ENCODE measurements at regions not wholly inside any gene's neighbourhood (a gene's known extent, or its start where the extent isn't known, plus 50 kb on each side); places are given as distances from the start of the nearest gene placed in this dataset.

- Histone ChIP-seq H3K79me2 (ENCODE audit: insufficient read depth, low read length) (no peaks in the 10 kb centered on the region), H2AFZ (ENCODE audit: low read depth, low read length, poor library complexity, severe bottlenecking) (no peak overlapping the region), H3K4me2 (ENCODE audit: low read length) (no peak overlapping the region), H3K27me3 (ENCODE audit: insufficient read depth, low read length) (no peaks in the 10 kb centered on the region), H3K9me3 (ENCODE audit: control insufficient read depth in 1 of 2, insufficient read depth in 1 of 2, low read depth in 1 of 2, low read length in 2 of 2) (no peaks in the 10 kb centered on the region), H4K20me1 (ENCODE audit: insufficient read depth) (no peaks in the 10 kb centered on the region), H3K27ac (ENCODE audit: low read depth, low read length) (no peak overlapping the region), H3K9me2 (ENCODE audit: insufficient read depth) (0 out of 2 replicates have a peak, but pooled peaks cover 3% of the 10 kb centered on the region), H3K4me1 (ENCODE audit: control insufficient read depth in 1 of 2, insufficient read depth in 2 of 2, low read length in 2 of 2) (no peaks in the 10 kb centered on the region), H3K4me3 (replicated peaks in 1 of 2; ENCODE audit: low read depth in 1 of 2, low read length in 2 of 2) (no peak overlapping the region), H3K36me3 (ENCODE audit: control insufficient read depth in 1 of 2, insufficient read depth in 2 of 2, low read length in 2 of 2) (no peaks in the 10 kb centered on the region), H3K9ac (ENCODE audit: low read length) (no peak overlapping the region)
- ChIA-PET POLR2A (no interaction called here), CTCF (no interaction called here), RAD21 (ENCODE audit: low non-redundant PET in 1 of 2, low total read pairs in 2 of 2, uncharacterized antibody in 2 of 2, unreplicated experiment in 2 of 2) (no interaction called here)
- no peak for ATAC-seq
- intact Hi-C loops (cut with micrococcal nuclease), result no loop called here
- no TSS peak for BruUV-seq (replicated peaks)
- DNase-seq (ENCODE audit: low read depth, low spot score), result no peak
- no peak for TF ChIP-seq CEBPB (IDR thresholded peaks at IDR 0.05; ENCODE audit: low read depth)
- no peak for TF ChIP-seq POLR2A (IDR thresholded peaks at IDR 0.05; ENCODE audit: borderline replicate concordance, extremely low read depth, insufficient read depth, insufficient read length)
- no peak for TF ChIP-seq JUND (IDR thresholded peaks at IDR 0.05)
Observed at GRCh38 chr2:147374423-147374811, 470.4 kb upstream of the ACVR2A start.

- no peak overlapping the region for H3K27ac ChIP-seq (ENCODE audit: low read depth, low read length)
- H2AFZ ChIP-seq (ENCODE audit: low read depth, low read length, poor library complexity, severe bottlenecking), result no peak overlapping the region
- no TSS peak for BruUV-seq (replicated peaks)
- no peak for DNase-seq (ENCODE audit: low read depth, low spot score)
- H4K20me1 ChIP-seq (ENCODE audit: insufficient read depth), result no peaks in the 10 kb centered on the region
- H3K9ac ChIP-seq (ENCODE audit: low read length), result no peak overlapping the region
- no peak overlapping the region for H3K4me2 ChIP-seq (ENCODE audit: low read length)
- POLR2A ChIA-PET, result no interaction called here
- no peak for ATAC-seq
- intact Hi-C loops (cut with micrococcal nuclease), result no loop called here
- no peaks in the 10 kb centered on the region for H3K4me1 ChIP-seq (ENCODE audit: control insufficient read depth in 1 of 2, insufficient read depth in 2 of 2, low read length in 2 of 2)
- no peaks in the 10 kb centered on the region for H3K27me3 ChIP-seq (ENCODE audit: insufficient read depth, low read length)
- CTCF ChIA-PET, result no interaction called here
- no peaks in the 10 kb centered on the region for H3K36me3 ChIP-seq (ENCODE audit: control insufficient read depth in 1 of 2, insufficient read depth in 2 of 2, low read length in 2 of 2)
- H3K79me2 ChIP-seq (ENCODE audit: insufficient read depth, low read length), result no peaks in the 10 kb centered on the region
- H3K4me3 ChIP-seq (replicated peaks in 1 of 2; ENCODE audit: low read depth in 1 of 2, low read length in 2 of 2), result no peak overlapping the region
- 0 out of 2 replicates have a peak, but pooled peaks cover 3% of the 10 kb centered on the region for H3K9me2 ChIP-seq (ENCODE audit: insufficient read depth)
- no peaks in the 10 kb centered on the region for H3K9me3 ChIP-seq (ENCODE audit: control insufficient read depth in 1 of 2, insufficient read depth in 1 of 2, low read depth in 1 of 2, low read length in 2 of 2)
- no peak for TF ChIP-seq CBX3 (IDR thresholded peaks at IDR 0.05; ENCODE audit: low read depth)
- TF ChIP-seq RAD21 (IDR thresholded peaks at IDR 0.05; ENCODE audit: low read depth), result no peak
- no peak for TF ChIP-seq SRF (IDR thresholded peaks at IDR 0.05; ENCODE audit: low read depth)
- TF ChIP-seq YY1 (IDR thresholded peaks at IDR 0.05; ENCODE audit: extremely low read depth, insufficient replicate concordance, low read depth, low read length), result no peak
- TF ChIP-seq JUND (IDR thresholded peaks at IDR 0.05), result no peak
- no peak for TF ChIP-seq ZFX (IDR thresholded peaks at IDR 0.05)
- TF ChIP-seq CEBPB (IDR thresholded peaks at IDR 0.05; ENCODE audit: low read depth), result no peak
- no peak for TF ChIP-seq ZNF274 (IDR thresholded peaks at IDR 0.05; ENCODE audit: low read depth, low read length)
- TF ChIP-seq POLR2A (IDR thresholded peaks at IDR 0.05; ENCODE audit: borderline replicate concordance, extremely low read depth, insufficient read depth, insufficient read length), result no peak
- no peak for TF ChIP-seq POLR2AphosphoS5 (IDR thresholded peaks at IDR 0.05; ENCODE audit: low read depth, low read length)
- no peak for TF ChIP-seq REST (IDR thresholded peaks at IDR 0.05; ENCODE audit: low read depth)
- no peak for TF ChIP-seq TCF7L2 (IDR thresholded peaks at IDR 0.05; ENCODE audit: borderline replicate concordance, extremely low read depth, insufficient read depth, insufficient read length)
- TF ChIP-seq CTCF (IDR thresholded peaks at IDR 0.05 in 2 of 3, conservative IDR thresholded peaks at IDR 0.05 in 1 of 3; ENCODE audit: borderline replicate concordance in 1 of 3, insufficient read depth in 1 of 3, low read depth in 2 of 3, low read length in 2 of 3), result no peak
- no peak for TF ChIP-seq EGR1 (IDR thresholded peaks at IDR 0.05; ENCODE audit: low read depth)
- RAD21 ChIA-PET (ENCODE audit: low non-redundant PET in 1 of 2, low total read pairs in 2 of 2, uncharacterized antibody in 2 of 2, unreplicated experiment in 2 of 2), result no interaction called here
Observed at GRCh38 chr2:147373800-147374422, 470.9 kb upstream of the ACVR2A start.
